ENCODE measurements at regions not wholly inside any gene's neighbourhood (a gene's known extent, or its start where the extent isn't known, plus 50 kb on each side); places are given as distances from the start of the nearest gene placed in this dataset.

GRCh38 chr17:73694491-73694890, 50.2 kb upstream of the SDK2 start:
- DNase-seq: no peak

GRCh38 chr17:73695035-73695738, 50.9 kb upstream of the SDK2 start:
- no peak for DNase-seq

- DNase-seq: no peak
These were observed 52.0 kb upstream of the SDK2 start for GRCh38 chr17:73696251-73696650.

- DNase-seq: no peak
These were observed 53.6 kb upstream of the SDK2 start for GRCh38 chr17:73697872-73698271.

GRCh38 chr17:73698966-73699365, 54.7 kb upstream of the SDK2 start:
- DNase-seq: no peak

- DNase-seq: no peak
These were observed 57.5 kb upstream of the SDK2 start for GRCh38 chr17:73701701-73702100.

GRCh38 chr17:73703192-73703591, 58.9 kb upstream of the SDK2 start:
- no peak for DNase-seq

- DNase-seq: no peak
These were observed 59.7 kb upstream of the SDK2 start for GRCh38 chr17:73703917-73704316.

GRCh38 chr17:73705594-73705993, 61.3 kb upstream of the SDK2 start:
- no peak for DNase-seq

- DNase-seq: no peak
These were observed 62.2 kb upstream of the SDK2 start for GRCh38 chr17:73706428-73706827.

GRCh38 chr17:73706858-73707257, 62.6 kb upstream of the SDK2 start:
- no peak for DNase-seq

GRCh38 chr17:73707358-73707757, 63.1 kb upstream of the SDK2 start:
- DNase-seq: no peak

GRCh38 chr17:73710095-73710592, 65.9 kb upstream of the SDK2 start:
- peak; percentile 56 for DNase-seq

- no peak for DNase-seq
These were observed 66.9 kb upstream of the SDK2 start for GRCh38 chr17:73711184-73711583.

GRCh38 chr17:73711916-73712315, 67.7 kb upstream of the SDK2 start:
- no peak for DNase-seq

- no peak for DNase-seq
These were observed 68.9 kb upstream of the SDK2 start for GRCh38 chr17:73713136-73713535.

- DNase-seq: no peak
These were observed 71.5 kb upstream of the SDK2 start for GRCh38 chr17:73715769-73716168.

GRCh38 chr17:73717690-73718089, 73.4 kb upstream of the SDK2 start:
- no peak for DNase-seq

GRCh38 chr17:73718362-73718761, 74.1 kb upstream of the SDK2 start:
- DNase-seq: no peak

- no peak for DNase-seq
These were observed 74.7 kb upstream of the SDK2 start for GRCh38 chr17:73718912-73719311.

GRCh38 chr17:73719588-73720071, 75.4 kb upstream of the SDK2 start:
- no peak for DNase-seq

- DNase-seq: no peak
These were observed 76.1 kb upstream of the SDK2 start for GRCh38 chr17:73720187-73720834.

- peak; percentile 10 for DNase-seq
These were observed 77.9 kb upstream of the SDK2 start for GRCh38 chr17:73722165-73722564.

- no peak for DNase-seq
These were observed 79.1 kb upstream of the SDK2 start for GRCh38 chr17:73723317-73723716.

Measured in T-helper 9 cell (primary cell).